IMR-90 (cell line): ENCODE measurements at regions not wholly inside any gene's neighbourhood (a gene's known extent, or its start where the extent isn't known, plus 50 kb on each side); places are given as distances from the start of the nearest gene placed in this dataset.
"Not testable (repeated sequence)": the region's sequence is repeated elsewhere in the genome, so short reads cannot be mapped to it uniquely, and the experiment has no call there.

Experiments
- ATAC-seq: fragments of 200-7000 bp; cut with Tn5 transposase; 2 replicates; pipeline ENCODE4 v1.9.1; 2020; ENCODE audit warnings: low read depth, mild to moderate bottlenecking, moderate library complexity
- BruUV-seq: library from RNA; stranded (reverse); fragments of 400-500 nt; replicated peaks from 2 replicates; lab custom pipeline; 2021; lab: Mats Ljungman, UMichigan
- CTCF ChIA-PET: fragments of 300-600 bp; formaldehyde crosslinking; extraction: SDS; loops from one replicate; lab custom pipeline; 2021; ENCODE audit warnings: antibody characterized with exemption; lab: Yijun Ruan, JAX
- POLR2A ChIA-PET: fragments of 300-600 bp; sonication (Branson Sonifier 250); formaldehyde crosslinking; loops from one replicate; lab custom pipeline; 2022; ENCODE audit warnings: antibody characterized with exemption; ENCODE audit not compliant: unreplicated experiment; lab: Charles Lee
- DNase-seq: peaks from one replicate; pipeline ENCODE4 v3.0.0; 2013
- H2AFZ ChIP-seq: replicated peaks from 2 replicates; pipeline ENCODE3; 2013; ENCODE audit warnings: low read length, mild to moderate bottlenecking; ENCODE audit not compliant: poor library complexity
- H2AK5ac ChIP-seq: 2 replicates; pipeline ENCODE4 v1.6.1; 2013; ENCODE audit warnings: low read depth, low read length, inconsistent platforms
- H2AK9ac ChIP-seq: replicated peaks from 2 replicates; pipeline ENCODE3; 2013; ENCODE audit warnings: mild to moderate bottlenecking, low read depth, low read length, moderate library complexity; ENCODE audit not compliant: poor library complexity
- H2BK120ac ChIP-seq: 2 replicates; pipeline ENCODE4 v1.6.1; 2013; ENCODE audit warnings: low read depth, low read length, inconsistent platforms
- H2BK15ac ChIP-seq: 3 replicates; pipeline ENCODE4 v1.6.1; 2013; ENCODE audit warnings: low read depth, low read length, inconsistent platforms
- H2BK20ac ChIP-seq: 2 replicates; pipeline ENCODE4 v1.6.1; 2013; ENCODE audit warnings: low read depth, mild to moderate bottlenecking, inconsistent platforms, low read length, moderate library complexity
- H2BK5ac ChIP-seq: 2 replicates; pipeline ENCODE4 v1.6.1; 2013; ENCODE audit warnings: mild to moderate bottlenecking, low read depth, low read length, inconsistent platforms; ENCODE audit not compliant: poor library complexity, severe bottlenecking
- H3K14ac ChIP-seq: replicated peaks from 2 replicates; pipeline ENCODE4 v1.6.1; 2013; ENCODE audit warnings: low read depth, low read length, inconsistent platforms
- H3K18ac ChIP-seq: 2 replicates; pipeline ENCODE4 v1.6.1; 2013; ENCODE audit warnings: low read depth, low read length, control low read depth
- H3K23ac ChIP-seq: 2 replicates; pipeline ENCODE4 v1.6.1; 2013; ENCODE audit warnings: low read depth, low read length, inconsistent platforms
- H3K27ac ChIP-seq: 2 replicates; pipeline ENCODE4 v1.5.1; 2013; ENCODE audit warnings: mild to moderate bottlenecking, control low read depth, low read length; ENCODE audit not compliant: insufficient read depth
- H3K27me3 ChIP-seq: 2 replicates; pipeline ENCODE4 v1.6.1; 2013; ENCODE audit warnings: low read length; ENCODE audit not compliant: control insufficient read depth, insufficient read depth
- H3K36me3 ChIP-seq: 2 replicates; pipeline ENCODE4 v1.6.1; 2013; ENCODE audit warnings: low read length, mixed read lengths; ENCODE audit not compliant: control insufficient read depth, insufficient read depth
- H3K4ac ChIP-seq: 2 replicates; pipeline ENCODE4 v1.6.1; 2013; ENCODE audit warnings: low read depth, low read length, inconsistent platforms
- H3K4me1 ChIP-seq: 2 replicates; pipeline ENCODE4 v1.6.1; 2013; ENCODE audit warnings: low read length, mixed read lengths; ENCODE audit not compliant: control insufficient read depth, insufficient read depth
- H3K4me2 ChIP-seq: 2 replicates; pipeline ENCODE4 v1.6.1; 2013; ENCODE audit warnings: low read depth, mild to moderate bottlenecking, control low read depth, low read length, moderate library complexity
- H3K4me3 ChIP-seq: 2 replicates; pipeline ENCODE4 v1.5.1; 2013; ENCODE audit warnings: low read depth, mild to moderate bottlenecking, control low read depth, low read length, moderate library complexity; ENCODE audit not compliant: insufficient read depth
- H3K56ac ChIP-seq: 2 replicates; pipeline ENCODE4 v1.6.1; 2013; ENCODE audit warnings: low read length, inconsistent platforms; ENCODE audit not compliant: insufficient read depth; ENCODE audit errors: extremely low read depth
- H3K79me1 ChIP-seq, 2 experiments: 2 replicates each; pipeline ENCODE4 v1.6.1; 2013; ENCODE audit warnings: low read length in 2 of 2, inconsistent platforms in 1 of 2, low read depth in 1 of 2
- H3K9ac ChIP-seq: 2 replicates; pipeline ENCODE4 v1.6.1; 2013; ENCODE audit warnings: low read depth, low read length, control low read depth
- H3K9me1 ChIP-seq: 2 replicates; pipeline ENCODE4 v1.6.1; 2013; ENCODE audit warnings: low read length, inconsistent platforms; ENCODE audit not compliant: insufficient read depth
- H3K9me3 ChIP-seq: 2 replicates; pipeline ENCODE4 v1.6.1; 2013; ENCODE audit warnings: low read length; ENCODE audit not compliant: control insufficient read depth, insufficient read depth
- H4K20me1 ChIP-seq: 2 replicates; pipeline ENCODE4 v1.6.1; 2013; ENCODE audit warnings: low read length, inconsistent platforms; ENCODE audit not compliant: insufficient read depth
- H4K5ac ChIP-seq: 2 replicates; pipeline ENCODE4 v1.6.1; 2013; ENCODE audit warnings: mild to moderate bottlenecking, low read depth, low read length, control low read depth
- H4K8ac ChIP-seq, 2 experiments: 2 replicates each; pipeline ENCODE4 v1.6.1; 2013; ENCODE audit warnings: low read depth in 2 of 2, low read length in 2 of 2, control low read depth in 1 of 2, inconsistent platforms in 1 of 2
- H4K91ac ChIP-seq: 2 replicates; pipeline ENCODE4 v1.6.1; 2013; ENCODE audit warnings: low read depth, low read length, inconsistent platforms; ENCODE audit not compliant: insufficient read depth
- BHLHE40 ChIP-seq: fragments of 150-350 bp; IDR thresholded peaks from 2 replicates; pipeline ENCODE4 v1.6.1; 2016; ENCODE audit warnings: mild to moderate bottlenecking, low read depth, low read length
- FOS ChIP-seq: fragments of 150-350 bp; IDR thresholded peaks from 2 replicates; pipeline ENCODE4 v1.6.1; 2016; ENCODE audit warnings: low read depth, low read length
- RAD21 ChIP-seq: IDR thresholded peaks from 2 replicates; pipeline ENCODE4 v1.6.1; 2012; ENCODE audit warnings: low read length, improper control_type of control experiment
- RFX5 ChIP-seq: IDR thresholded peaks from 2 replicates; pipeline ENCODE4 v1.8.0; 2012; ENCODE audit warnings: low read depth, mild to moderate bottlenecking, low read length, moderate library complexity
- SMC3 ChIP-seq: fragments of 150-350 bp; IDR thresholded peaks from 2 replicates; pipeline ENCODE4 v1.6.1; 2016; ENCODE audit warnings: low read depth, mild to moderate bottlenecking, antibody characterized with exemption, low read length, moderate library complexity
- USF2 ChIP-seq: fragments of 150-350 bp; IDR thresholded peaks from 2 replicates; pipeline ENCODE4 v1.6.1; 2017; ENCODE audit warnings: mild to moderate bottlenecking, antibody characterized with exemption, low read length, low read depth
- WGBS, 2 experiments: methylation state at CpG; one replicate each; pipeline versions ENCODE4 v1.1.5 to v1.1.7; 2013; ENCODE audit warnings: missing lambda C conversion rate in 2 of 2; ENCODE audit not compliant: insufficient read length in 1 of 2; ENCODE audit errors: extremely low coverage in 2 of 2; 5-methylcytosine and 5-hydroxymethylcytosine counted together
- dilution Hi-C: fragments of 300-500 bp; cut with HindIII; formaldehyde crosslinking; loops from one replicate; pipeline ENCODE4 v1.14.3; 2018; ENCODE audit warnings: low sequenced_read_pairs; ENCODE audit not compliant: unreplicated experiment
- in situ Hi-C: fragments of 300-500 bp; cut with MboI; formaldehyde crosslinking; loops from 3 replicates; pipeline ENCODE4 v1.14.3; 2019; ENCODE audit warnings: low sequenced_read_pairs, inconsistent platforms, mixed read lengths
- intact Hi-C: fragments of 100-400 bp; cut with micrococcal nuclease; formaldehyde crosslinking; loops from 2 replicates; pipeline ENCODE4 v1.10.0; 2022

- no peak overlapping the region for H3K4me2 ChIP-seq
- ATAC-seq = no peak
- no peak overlapping the region for H3K14ac ChIP-seq
- dilution Hi-C loops (no loop called here), intact Hi-C loops (no loop called here), in situ Hi-C loops (no loop called here)
- H3K9me3 ChIP-seq = peaks cover 18% of the 10 kb centered on the region
- H3K27me3 ChIP-seq = no peaks in the 10 kb centered on the region
- H2BK5ac ChIP-seq = no peak overlapping the region
- no peak overlapping the region for H2AFZ ChIP-seq
- POLR2A ChIA-PET = no interaction called here
- H4K91ac ChIP-seq = no peak overlapping the region
- DNase-seq = no peak
- TF ChIP-seq BHLHE40 = no peak
- no peak for TF ChIP-seq SMC3
- TF ChIP-seq FOS = no peak
- TF ChIP-seq USF2 = no peak
- TF ChIP-seq RAD21 = no peak
- no peak for TF ChIP-seq RFX5
- no peak overlapping the region for H3K9ac ChIP-seq
- H2BK20ac ChIP-seq = no peak overlapping the region
- no peaks in the 10 kb centered on the region for H3K9me1 ChIP-seq
- H3K4me3 ChIP-seq = no peak overlapping the region
- H2AK9ac ChIP-seq = no peak overlapping the region
- no peak overlapping the region for H4K8ac ChIP-seq
- no peak overlapping the region for H4K5ac ChIP-seq
- no peak overlapping the region for H3K18ac ChIP-seq
- H2BK15ac ChIP-seq = no peak overlapping the region
- no peak overlapping the region for H3K27ac ChIP-seq
- no peaks in the 10 kb centered on the region for H3K79me1 ChIP-seq
- no peak overlapping the region for H3K4ac ChIP-seq
- BruUV-seq = no TSS peak
- no peak overlapping the region for H3K23ac ChIP-seq
- H3K4me1 ChIP-seq = no peaks in the 10 kb centered on the region
- no peak overlapping the region for H3K56ac ChIP-seq
- no peaks in the 10 kb centered on the region for H4K20me1 ChIP-seq
- CTCF ChIA-PET = no interaction called here
- WGBS, 2 experiments = no CpG with 5 or more reads among the region's 6 CpGs
- H2BK120ac ChIP-seq = no peak overlapping the region
- no peak overlapping the region for H2AK5ac ChIP-seq
- no peaks in the 10 kb centered on the region for H3K36me3 ChIP-seq
Observed at GRCh38 chr2:4931721-4932365, 760.3 kb upstream of the SOX11 start.

- H3K27ac ChIP-seq, H2BK15ac ChIP-seq, H4K20me1 ChIP-seq, H3K9me1 ChIP-seq, ATAC-seq, H3K4me2 ChIP-seq, H4K91ac ChIP-seq, CTCF ChIA-PET, H2AFZ ChIP-seq, DNase-seq, dilution Hi-C loops, POLR2A ChIA-PET, H3K56ac ChIP-seq, BruUV-seq, H2BK5ac ChIP-seq, H2AK9ac ChIP-seq, H3K4me3 ChIP-seq, H3K18ac ChIP-seq, H3K4me1 ChIP-seq, H3K9ac ChIP-seq, intact Hi-C loops, H3K79me1 ChIP-seq, H2BK20ac ChIP-seq, H3K36me3 ChIP-seq, H2BK120ac ChIP-seq, H3K14ac ChIP-seq, H3K27me3 ChIP-seq, H3K23ac ChIP-seq, in situ Hi-C loops, H2AK5ac ChIP-seq, H4K5ac ChIP-seq, H3K4ac ChIP-seq, H4K8ac ChIP-seq: not testable (repeated sequence)
- H3K9me3 ChIP-seq = peaks cover 23% of the 10 kb centered on the region
- no CpG with 5 or more reads among the region's 35 CpGs for WGBS, 2 experiments
Observed at GRCh38 chr2:4935291-4935690, 756.9 kb upstream of the SOX11 start.
